ENCODE measurements at regions not wholly inside any gene's neighbourhood (a gene's known extent, or its start where the extent isn't known, plus 50 kb on each side); places are given as distances from the start of the nearest gene placed in this dataset.

- Histone ChIP-seq H3K4me3 (replicated peaks in 1 of 3; ENCODE audit: insufficient read depth in 1 of 3, low read depth in 1 of 3, low read length in 3 of 3) (no peak overlapping the region), H3K27ac (ENCODE audit: insufficient read depth, low read depth, low read length) (no peak overlapping the region), H3K79me2 (ENCODE audit: control insufficient read depth, insufficient read depth, low read length) (no peaks in the 10 kb centered on the region), H3K36me3 (ENCODE audit: control insufficient read depth in 2 of 2, extremely low read depth in 1 of 2, insufficient read depth in 2 of 2, low read length in 2 of 2) (no peaks in the 10 kb centered on the region), H2AFZ (ENCODE audit: low read depth, low read length) (no peak overlapping the region), H4K20me1 (replicated peaks; ENCODE audit: control insufficient read depth, extremely low read depth, insufficient read depth, low read length) (no peaks in the 10 kb centered on the region), H3K4me1 (ENCODE audit: control insufficient read depth, extremely low read depth, insufficient read depth, low read length) (no peaks in the 10 kb centered on the region), H3K4me2 (ENCODE audit: insufficient read depth, low read length) (no peak overlapping the region), H3K27me3 (ENCODE audit: control insufficient read depth in 2 of 2, insufficient read depth in 2 of 2, low read length in 2 of 2) (no peaks in the 10 kb centered on the region), H3K9me1 (replicated peaks; ENCODE audit: control insufficient read depth, extremely low read depth, insufficient read depth, low read length) (no peaks in the 10 kb centered on the region), H3K9me3 (replicated peaks; ENCODE audit: control insufficient read depth, insufficient read depth, low read length) (no peaks in the 10 kb centered on the region), H3K9ac (replicated peaks; ENCODE audit: extremely low read depth, insufficient read depth, low read length) (no peak overlapping the region)
- DNase-seq (ENCODE audit: low read depth, low spot score) (no peak), FAIRE-seq (no peak)
- no peak for TF ChIP-seq POLR2AphosphoS5 (IDR thresholded peaks at IDR 0.05; ENCODE audit: insufficient read depth, low read depth, low read length)
- TF ChIP-seq GATA2 (IDR thresholded peaks at IDR 0.05; ENCODE audit: insufficient read depth, insufficient read length, low read depth, low read length), result no peak
- no peak for TF ChIP-seq FOS (IDR thresholded peaks at IDR 0.05; ENCODE audit: borderline replicate concordance, insufficient read depth, low read length)
- TF ChIP-seq MAX (IDR thresholded peaks at IDR 0.05; ENCODE audit: insufficient read depth, insufficient read length), result no peak
- no peak for TF ChIP-seq MYC (IDR thresholded peaks at IDR 0.05; ENCODE audit: low read depth, low read length)
- no peak for TF ChIP-seq EZH2 (IDR thresholded peaks at IDR 0.05; ENCODE audit: borderline replicate concordance, low read depth, low read length, severe bottlenecking)
- no peak for TF ChIP-seq POLR2A (IDR thresholded peaks at IDR 0.05; ENCODE audit: low read depth, low read length)
- TF ChIP-seq JUN (IDR thresholded peaks at IDR 0.05; ENCODE audit: borderline replicate concordance, insufficient read depth, insufficient read length, low read depth), result no peak
- TF ChIP-seq CTCF (IDR thresholded peaks at IDR 0.05; ENCODE audit: extremely low read depth in 1 of 2, insufficient read depth in 1 of 2, low read depth in 1 of 2, low read length in 2 of 2), result no peak
- intact Hi-C loops (cut with micrococcal nuclease), result no loop called here
- POLR2A ChIA-PET, result no interaction called here
- BruUV-seq (replicated peaks), result no TSS peak
- CTCF ChIA-PET, result no interaction called here
- dilution Hi-C loops (cut with MboI; ENCODE audit: extremely low pct_ligation_motif_present, low sequenced_read_pairs), result no loop called here
These were observed 104.9 kb upstream of the TNIP3 start for GRCh38 chr4:121269001-121269400.

All from endothelial cell of umbilical vein (primary cell).